ENCODE measurements at regions not wholly inside any gene's neighbourhood (a gene's known extent, or its start where the extent isn't known, plus 50 kb on each side); places are given as distances from the start of the nearest gene placed in this dataset.

DNA sequence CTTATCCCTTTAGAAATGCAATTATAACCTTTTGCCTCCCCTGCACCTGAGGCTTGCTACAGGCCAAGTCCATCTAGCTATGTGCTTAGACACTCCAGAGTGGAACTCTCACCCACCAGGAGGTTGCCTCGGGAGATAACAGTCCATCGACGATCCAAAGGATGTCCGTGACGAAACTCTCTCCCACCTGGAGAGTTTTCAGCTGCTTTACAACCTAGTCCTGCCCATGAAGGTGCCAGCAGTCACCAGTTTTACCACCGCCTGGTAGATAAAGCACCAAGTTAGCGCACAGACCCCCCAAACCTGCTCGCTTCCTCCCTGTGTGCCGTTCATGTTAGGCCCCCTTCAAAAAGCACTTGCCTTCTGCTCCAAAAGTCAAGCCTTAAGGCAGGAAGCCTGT is 53.1 kb upstream of the SHISAL1 start:
- TF ChIP-seq, protein P1, sequence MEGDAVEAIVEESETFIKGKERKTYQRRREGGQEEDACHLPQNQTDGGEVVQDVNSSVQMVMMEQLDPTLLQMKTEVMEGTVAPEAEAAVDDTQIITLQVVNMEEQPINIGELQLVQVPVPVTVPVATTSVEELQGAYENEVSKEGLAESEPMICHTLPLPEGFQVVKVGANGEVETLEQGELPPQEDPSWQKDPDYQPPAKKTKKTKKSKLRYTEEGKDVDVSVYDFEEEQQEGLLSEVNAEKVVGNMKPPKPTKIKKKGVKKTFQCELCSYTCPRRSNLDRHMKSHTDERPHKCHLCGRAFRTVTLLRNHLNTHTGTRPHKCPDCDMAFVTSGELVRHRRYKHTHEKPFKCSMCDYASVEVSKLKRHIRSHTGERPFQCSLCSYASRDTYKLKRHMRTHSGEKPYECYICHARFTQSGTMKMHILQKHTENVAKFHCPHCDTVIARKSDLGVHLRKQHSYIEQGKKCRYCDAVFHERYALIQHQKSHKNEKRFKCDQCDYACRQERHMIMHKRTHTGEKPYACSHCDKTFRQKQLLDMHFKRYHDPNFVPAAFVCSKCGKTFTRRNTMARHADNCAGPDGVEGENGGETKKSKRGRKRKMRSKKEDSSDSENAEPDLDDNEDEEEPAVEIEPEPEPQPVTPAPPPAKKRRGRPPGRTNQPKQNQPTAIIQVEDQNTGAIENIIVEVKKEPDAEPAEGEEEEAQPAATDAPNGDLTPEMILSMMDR (IDR thresholded peaks at IDR 0.05): no peak
- TF ChIP-seq POLR2AphosphoS5 (IDR thresholded peaks at IDR 0.05): no peak
- no peak for TF ChIP-seq POLR2A (IDR thresholded peaks at IDR 0.05)
- TF ChIP-seq EP300 (IDR thresholded peaks at IDR 0.05): no peak

Measured in sigmoid colon (tissue), 4 donors.